Panc1 (cell line): ENCODE measurements at regions not wholly inside any gene's neighbourhood (a gene's known extent, or its start where the extent isn't known, plus 50 kb on each side); places are given as distances from the start of the nearest gene placed in this dataset.

Experiments
- POLR2AphosphoS5 ChIP-seq: IDR thresholded peaks from 2 replicates; pipeline ENCODE4 v1.6.1; 2012; ENCODE audit warnings: mild to moderate bottlenecking, low read depth, low read length, moderate library complexity
- REST ChIP-seq, 2 experiments: IDR thresholded peaks; 2 replicates each; pipeline ENCODE4 v1.6.1; 2011 to 2012; ENCODE audit warnings: low read depth in 2 of 2, control low read depth in 1 of 2, low read length in 1 of 2, mild to moderate bottlenecking in 1 of 2, moderate library complexity in 1 of 2; ENCODE audit not compliant: insufficient read depth in 1 of 2
- TCF7L2 ChIP-seq: IDR thresholded peaks from 2 replicates; pipeline ENCODE4 v1.6.1; 2011; ENCODE audit warnings: mild to moderate bottlenecking, low read depth, low read length, inconsistent platforms
- TF ChIP-seq, protein P1 (sequence below): fragments of 450-650 bp; IDR thresholded peaks from 2 replicates; pipeline ENCODE4 v1.5.1; 2017; ENCODE audit warnings: mild to moderate bottlenecking

- TF ChIP-seq, protein P1, sequence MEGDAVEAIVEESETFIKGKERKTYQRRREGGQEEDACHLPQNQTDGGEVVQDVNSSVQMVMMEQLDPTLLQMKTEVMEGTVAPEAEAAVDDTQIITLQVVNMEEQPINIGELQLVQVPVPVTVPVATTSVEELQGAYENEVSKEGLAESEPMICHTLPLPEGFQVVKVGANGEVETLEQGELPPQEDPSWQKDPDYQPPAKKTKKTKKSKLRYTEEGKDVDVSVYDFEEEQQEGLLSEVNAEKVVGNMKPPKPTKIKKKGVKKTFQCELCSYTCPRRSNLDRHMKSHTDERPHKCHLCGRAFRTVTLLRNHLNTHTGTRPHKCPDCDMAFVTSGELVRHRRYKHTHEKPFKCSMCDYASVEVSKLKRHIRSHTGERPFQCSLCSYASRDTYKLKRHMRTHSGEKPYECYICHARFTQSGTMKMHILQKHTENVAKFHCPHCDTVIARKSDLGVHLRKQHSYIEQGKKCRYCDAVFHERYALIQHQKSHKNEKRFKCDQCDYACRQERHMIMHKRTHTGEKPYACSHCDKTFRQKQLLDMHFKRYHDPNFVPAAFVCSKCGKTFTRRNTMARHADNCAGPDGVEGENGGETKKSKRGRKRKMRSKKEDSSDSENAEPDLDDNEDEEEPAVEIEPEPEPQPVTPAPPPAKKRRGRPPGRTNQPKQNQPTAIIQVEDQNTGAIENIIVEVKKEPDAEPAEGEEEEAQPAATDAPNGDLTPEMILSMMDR: no peak
- TF ChIP-seq TCF7L2 (no peak), REST (IDR thresholded peaks at IDR 0.05; ENCODE audit: insufficient read depth in 1 of 2, low read depth in 2 of 2, low read length in 1 of 2) (no peak), POLR2AphosphoS5 (no peak)
Measured at GRCh38 chr12:62016021-62016420, 244.2 kb upstream of the USP15 start.
